Left colon (tissue), 2 donors: ENCODE measurements at regions not wholly inside any gene's neighbourhood (a gene's known extent, or its start where the extent isn't known, plus 50 kb on each side); places are given as distances from the start of the nearest gene placed in this dataset.

Source experiments
- ATAC-seq: fragments of 200-7000 bp; cut with Tn5 transposase; one replicate; pipeline ENCODE4 v1.9.1; 2020; ENCODE audit warnings: mild to moderate bottlenecking, moderate library complexity
- DNase-seq, 2 donors: peaks; one replicate each; pipeline ENCODE4 v3.0.0-alpha.2; 2020
- intact Hi-C, 2 donors: fragments of 100-400 bp; cut with DNase I in 1 of 2; cut with micrococcal nuclease in 1 of 2; formaldehyde crosslinking; loops; one replicate each; pipeline versions ENCODE4 v1.11.2 to v1.14.0; 2022; cut with DNase I, micrococcal nuclease
- donor health status: DM: no; HTN: no; CAD: no.
- donor health status: DM: yes; HTN: yes; CAD: no.

DNA sequence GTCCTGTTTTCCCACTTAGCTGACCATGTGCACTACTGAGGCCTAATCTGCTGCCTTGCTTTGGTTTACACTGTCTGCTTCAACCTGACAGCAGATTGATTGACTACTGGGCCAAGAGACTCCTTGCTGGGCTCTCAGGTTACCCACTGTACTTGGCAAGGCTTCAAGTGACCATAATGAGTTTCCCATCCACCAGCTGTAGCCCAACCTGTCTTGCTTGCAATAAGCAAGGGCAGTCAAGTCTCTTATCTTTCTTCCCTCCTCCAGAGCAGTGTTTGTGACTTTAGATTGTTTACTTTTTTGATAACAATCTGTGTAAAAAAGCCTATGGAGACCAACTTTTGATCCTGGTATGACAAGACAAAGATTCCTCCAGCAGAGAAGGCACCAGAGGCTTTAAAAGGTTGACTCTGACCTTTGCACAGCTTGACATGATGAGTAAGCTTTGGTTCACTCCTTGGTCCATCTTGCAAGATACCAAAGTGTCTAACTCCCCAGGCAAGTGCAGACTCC, 912.3 kb upstream of the SEMA6A start:
- DNase-seq (peak in 1 of 2 donors; percentile 25), ATAC-seq (peak; percentile 91)
- intact Hi-C loops: no loop called here

- ATAC-seq (no peak), DNase-seq (no peak)
- intact Hi-C loops: no loop called here
These were observed 911.6 kb upstream of the SEMA6A start for GRCh38 chr5:117486261-117486660.

- intact Hi-C loops: no loop called here
- ATAC-seq: peak; percentile 97
- DNase-seq: no peak
These were observed 901.3 kb upstream of the SEMA6A start for GRCh38 chr5:117475919-117476318.

GRCh38 chr5:117473165-117473564, 898.5 kb upstream of the SEMA6A start:
- no peak for DNase-seq
- ATAC-seq: no peak
- intact Hi-C loops: no loop called here

GRCh38 chr5:117463881-117464570, 889.4 kb upstream of the SEMA6A start:
- intact Hi-C loops: no loop called here
- DNase-seq (no peak), ATAC-seq (no peak)

DNA sequence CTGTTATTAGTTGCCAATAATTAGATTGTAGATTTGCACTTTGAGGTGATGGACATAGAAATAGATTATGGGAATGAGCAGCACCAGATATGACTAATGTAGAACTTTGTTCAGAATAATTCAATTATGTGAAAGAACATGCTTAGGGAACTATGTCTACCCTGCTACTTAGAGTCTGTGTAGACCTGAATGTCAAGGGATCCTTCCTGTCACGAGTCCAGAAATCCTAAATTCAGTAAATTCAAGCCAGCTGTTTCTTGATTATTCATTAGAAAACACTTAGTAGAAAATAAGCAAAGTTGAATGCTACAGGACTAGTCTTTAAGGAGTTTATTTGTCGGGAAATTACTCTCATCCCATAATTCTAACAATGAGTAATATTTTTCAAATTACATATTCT, 887.3 kb upstream of the SEMA6A start:
- ATAC-seq (no peak), DNase-seq (no peak)
- intact Hi-C loops: no loop called here

DNA sequence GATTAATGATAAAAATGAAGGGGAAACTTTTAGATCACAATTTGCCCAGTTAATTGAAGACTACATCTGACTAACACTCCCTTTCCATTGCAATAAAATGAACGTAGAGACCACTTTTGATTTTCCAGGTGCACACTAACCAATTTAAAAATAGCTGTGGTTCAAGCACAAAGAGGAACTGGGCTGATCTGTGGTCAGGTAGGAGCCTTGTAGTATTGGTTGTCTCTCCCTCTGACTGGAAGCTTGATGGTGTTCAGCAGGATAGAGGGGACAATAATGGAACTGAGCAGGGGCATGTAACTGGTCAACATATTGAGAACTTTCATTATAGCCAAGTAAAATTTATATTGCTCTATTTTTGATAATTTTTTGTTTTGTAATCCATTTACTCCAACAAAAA, 886.8 kb upstream of the SEMA6A start:
- DNase-seq (no peak), ATAC-seq (no peak)

DNA sequence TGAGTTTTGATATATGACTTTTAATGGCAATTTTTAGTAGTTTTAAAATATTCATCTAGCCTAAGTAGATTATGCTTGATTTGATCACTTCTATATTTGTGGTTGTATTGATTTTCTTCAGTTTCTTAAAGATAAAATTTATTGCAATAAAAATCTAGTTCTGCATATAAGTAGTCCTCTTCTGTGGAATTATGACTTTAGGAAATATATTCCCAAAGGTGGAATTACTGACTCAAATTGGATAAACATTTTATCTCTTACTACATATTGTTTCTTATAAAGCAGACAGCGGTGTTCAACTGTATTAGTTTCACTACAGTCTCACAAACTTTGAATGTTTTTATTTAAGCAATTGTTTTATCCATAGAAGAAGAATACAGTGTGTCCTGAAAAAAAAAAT, 883.0 kb upstream of the SEMA6A start:
- intact Hi-C loops: no loop called here
- DNase-seq (no peak), ATAC-seq (no peak)

More for the DNA sequence above, 886.8 kb upstream of the SEMA6A start:
- intact Hi-C loops: no loop called here

DNA sequence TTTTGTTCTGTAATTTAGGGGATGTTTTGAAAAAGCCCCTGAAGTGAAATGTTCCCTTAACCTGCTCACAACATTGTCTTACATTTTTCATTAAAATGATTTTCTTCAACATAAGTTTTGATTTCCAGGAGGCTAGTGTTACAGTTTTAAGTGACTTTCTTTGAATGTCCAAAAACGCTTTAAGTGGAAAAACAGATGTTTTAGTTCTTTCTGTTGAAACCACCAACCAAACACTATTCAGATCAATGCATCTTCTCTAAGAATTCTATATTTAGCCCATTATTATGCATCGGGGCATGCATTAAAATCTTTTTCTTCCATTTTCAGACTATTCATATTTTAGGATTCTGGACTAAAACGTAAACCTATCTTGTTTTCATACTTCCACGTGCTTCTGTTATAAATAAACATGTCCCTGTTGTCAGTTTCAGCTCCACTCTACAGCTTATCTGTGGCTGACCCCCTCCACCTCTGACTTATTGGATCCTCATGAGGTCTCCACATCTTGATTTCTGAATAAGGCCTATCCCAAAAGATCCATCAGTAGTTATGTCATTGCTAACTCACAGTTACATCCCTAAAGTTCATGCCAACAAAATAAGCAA, 882.3 kb upstream of the SEMA6A start:
- intact Hi-C loops: no loop called here
- ATAC-seq (no peak), DNase-seq (no peak)

- peak; percentile 92 for ATAC-seq
- intact Hi-C loops: no loop called here
- peak; percentile 39 to 52 for DNase-seq
These were observed 880.9 kb upstream of the SEMA6A start for GRCh38 chr5:117455236-117456233.

DNA sequence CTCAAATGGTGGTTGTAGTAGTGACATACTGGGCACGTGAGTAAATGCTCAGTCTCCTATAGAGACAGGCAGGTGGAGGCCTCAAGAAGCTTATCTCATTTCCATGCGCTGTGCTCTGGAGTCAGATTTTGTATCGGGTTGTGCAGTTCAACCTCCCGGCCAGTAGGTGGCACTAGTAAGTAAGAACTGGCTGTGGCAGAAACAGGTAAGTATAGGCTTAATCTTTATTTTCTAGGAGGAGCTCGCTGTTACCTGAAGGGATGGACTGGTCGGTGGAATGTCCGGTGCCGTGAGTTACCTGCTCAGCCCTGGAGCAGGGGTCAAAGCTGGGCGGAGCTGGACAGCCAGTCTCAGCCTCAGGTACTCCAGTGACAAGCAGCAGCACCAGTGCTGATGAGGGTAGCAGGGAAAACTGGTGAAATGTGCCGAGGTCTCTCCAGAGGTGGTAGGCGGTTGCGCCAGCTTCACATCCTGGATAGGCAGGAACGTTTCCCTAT, 880.1 kb upstream of the SEMA6A start:
- DNase-seq (peak; percentile 37 to 53), ATAC-seq (peak; percentile 91)
- intact Hi-C loops: no loop called here

DNA sequence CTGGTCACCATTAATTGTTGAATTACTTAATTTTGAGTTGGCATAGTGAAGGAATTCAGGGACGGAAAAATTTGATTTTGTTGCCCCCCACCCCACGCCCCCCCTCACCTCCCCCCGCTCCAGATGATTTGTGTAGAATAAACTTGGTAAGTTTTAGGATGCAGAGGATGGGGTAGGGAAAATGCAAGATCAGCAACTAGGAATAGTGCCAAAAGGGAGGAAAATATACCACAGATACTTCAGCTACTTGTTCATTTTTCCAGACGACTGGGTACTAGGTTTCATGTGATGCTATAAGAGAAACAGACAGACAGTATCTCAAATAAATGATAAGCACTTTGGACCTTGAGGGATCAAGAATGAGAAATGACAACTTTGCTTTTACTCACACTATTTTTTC, 862.2 kb upstream of the SEMA6A start:
- ATAC-seq (no peak), DNase-seq (no peak)
- intact Hi-C loops: loop anchor here in 1 of 2 donors (10.0 kb wide), 1 partner anchor 932 kb away; no protein-coding TSS in a partner anchor

- no peak for ATAC-seq
These were observed 860.6 kb upstream of the SEMA6A start for GRCh38 chr5:117435203-117435602.

DNA sequence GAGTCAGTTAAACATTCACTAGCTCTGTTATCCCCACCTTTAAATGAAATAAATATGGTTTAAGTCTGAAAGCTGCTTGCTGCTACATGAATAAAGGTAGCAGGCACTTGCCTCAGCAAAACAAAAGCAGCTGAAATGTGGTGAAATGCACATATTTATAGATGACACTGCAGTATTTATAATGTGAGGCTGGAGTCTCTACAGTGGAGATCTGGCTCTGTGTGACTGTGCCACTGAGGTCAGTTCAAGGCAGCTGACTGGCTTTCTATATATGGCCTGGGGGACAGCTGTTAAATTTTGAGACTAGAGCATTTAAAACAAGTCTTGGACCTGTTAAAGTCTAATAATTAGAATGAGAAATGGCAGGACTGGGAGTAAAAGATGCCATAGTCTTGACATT, 859.6 kb upstream of the SEMA6A start:
- no peak for ATAC-seq
- no peak for DNase-seq
- intact Hi-C loops: loop anchor here in 1 of 2 donors (10.0 kb wide), 1 partner anchor 929 kb away; no protein-coding TSS in a partner anchor

More at GRCh38 chr5:117435203-117435602, 860.6 kb upstream of the SEMA6A start:
- no peak for DNase-seq
- intact Hi-C loops: loop anchor here in 1 of 2 donors (10.0 kb wide), 1 partner anchor 930 kb away; no protein-coding TSS in a partner anchor

DNA sequence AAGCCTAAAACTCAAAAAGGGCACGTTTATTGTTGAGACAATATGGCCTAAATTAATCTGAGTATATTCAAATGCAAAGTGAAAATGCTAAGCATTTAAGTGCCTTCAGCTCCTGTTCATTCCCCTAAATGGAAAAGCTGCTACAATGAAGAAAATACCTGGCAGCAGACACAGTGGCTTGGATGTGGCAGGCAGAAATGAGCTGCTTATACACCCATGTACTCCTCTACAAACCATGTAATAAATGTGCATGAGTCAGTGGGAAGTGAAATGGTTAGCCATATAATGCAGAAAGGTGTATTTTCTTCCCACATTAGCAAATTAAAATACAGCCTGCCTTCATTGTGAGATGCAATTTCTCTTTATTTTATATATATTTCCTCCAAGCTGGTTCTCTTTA, 859.2 kb upstream of the SEMA6A start:
- intact Hi-C loops: loop anchor here in 1 of 2 donors (10.0 kb wide), 1 partner anchor 929 kb away; no protein-coding TSS in a partner anchor
- DNase-seq: no peak
- ATAC-seq: peak; percentile 57

DNA sequence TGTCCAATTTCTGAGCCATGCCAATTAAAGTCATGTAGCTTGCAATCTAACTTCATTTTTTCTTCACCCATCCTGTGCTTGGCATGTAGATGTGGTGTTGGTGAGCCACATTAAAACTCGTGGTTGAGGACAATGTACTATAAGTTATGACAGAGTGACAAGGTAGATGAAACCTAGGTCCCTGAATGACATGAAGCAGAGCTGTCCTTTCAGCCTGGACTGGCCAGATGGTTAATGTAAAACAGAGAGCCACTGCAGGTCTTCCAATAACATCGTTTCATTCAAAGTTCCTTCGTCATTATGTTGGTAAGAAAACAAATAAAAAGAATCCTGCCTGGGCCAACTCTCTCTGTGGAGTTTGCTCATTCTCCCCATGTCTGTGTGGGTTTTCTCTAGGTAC, 856.5 kb upstream of the SEMA6A start:
- intact Hi-C loops: loop anchor here in 1 of 2 donors (10.0 kb wide), 1 partner anchor 926 kb away; no protein-coding TSS in a partner anchor
- DNase-seq: no peak
- ATAC-seq: peak; percentile 46

- intact Hi-C loops: no loop called here
- DNase-seq (no peak), ATAC-seq (no peak)
These were observed 850.5 kb upstream of the SEMA6A start for GRCh38 chr5:117425163-117425562.

GRCh38 chr5:117424559-117424958, 849.9 kb upstream of the SEMA6A start:
- ATAC-seq (no peak), DNase-seq (no peak)
- intact Hi-C loops: no loop called here

DNA sequence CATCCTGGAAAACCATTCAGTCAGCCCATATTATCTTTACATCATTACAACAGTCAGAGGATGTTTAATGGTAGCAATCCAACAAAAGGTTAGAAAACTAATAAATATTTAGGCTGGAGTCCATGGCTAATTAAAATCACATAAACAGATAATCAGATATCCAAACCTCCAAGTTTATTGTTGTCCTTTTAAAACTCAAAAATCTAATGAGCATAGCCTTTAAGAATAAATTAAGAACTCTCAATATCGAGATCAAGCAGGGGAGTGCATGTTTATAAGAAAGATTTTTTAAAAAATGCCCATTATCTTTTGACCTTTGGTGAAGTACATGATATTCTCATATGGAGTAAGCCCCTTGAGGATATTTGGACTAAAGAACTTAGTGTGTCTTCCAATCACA, 842.9 kb upstream of the SEMA6A start:
- intact Hi-C loops: no loop called here
- ATAC-seq (no peak), DNase-seq (no peak)
